WI38 (cell line): ENCODE measurements at regions not wholly inside any gene's neighbourhood (a gene's known extent, or its start where the extent isn't known, plus 50 kb on each side); places are given as distances from the start of the nearest gene placed in this dataset.
"Not testable (repeated sequence)": the region's sequence is repeated elsewhere in the genome, so short reads cannot be mapped to it uniquely, and the experiment has no call there.

ENCODE experiments used
- H3K4me3 ChIP-seq: 2 replicates; pipeline ENCODE4 v1.5.1; 2011; ENCODE audit warnings: low read depth, mild to moderate bottlenecking, control low read depth, low read length
- TF ChIP-seq, protein P1 (sequence below): IDR thresholded peaks from 2 replicates; pipeline ENCODE4 v1.5.1; 2012; ENCODE audit warnings: low read depth, mild to moderate bottlenecking, control low read depth, low read length

DNA sequence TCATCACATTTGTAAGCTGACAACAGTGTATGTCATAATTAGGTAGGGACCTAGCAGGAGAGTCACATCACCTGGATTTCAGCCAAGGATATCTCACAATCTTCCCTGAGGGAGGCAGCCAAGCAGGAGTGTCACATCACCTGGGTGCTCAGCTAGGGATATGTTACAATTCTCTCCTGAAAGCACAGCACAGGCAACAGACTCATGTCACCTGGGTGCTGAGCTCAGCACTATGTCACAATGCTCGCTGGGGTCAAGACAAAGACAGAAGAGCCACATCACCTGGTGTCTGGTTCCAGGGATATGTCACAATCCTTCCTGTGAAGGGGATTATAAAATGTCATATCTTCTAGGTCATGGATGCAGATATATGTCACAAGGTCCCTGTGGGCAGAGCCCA is 123.7 kb downstream of the ZNF675 start:
- TF ChIP-seq, protein P1, sequence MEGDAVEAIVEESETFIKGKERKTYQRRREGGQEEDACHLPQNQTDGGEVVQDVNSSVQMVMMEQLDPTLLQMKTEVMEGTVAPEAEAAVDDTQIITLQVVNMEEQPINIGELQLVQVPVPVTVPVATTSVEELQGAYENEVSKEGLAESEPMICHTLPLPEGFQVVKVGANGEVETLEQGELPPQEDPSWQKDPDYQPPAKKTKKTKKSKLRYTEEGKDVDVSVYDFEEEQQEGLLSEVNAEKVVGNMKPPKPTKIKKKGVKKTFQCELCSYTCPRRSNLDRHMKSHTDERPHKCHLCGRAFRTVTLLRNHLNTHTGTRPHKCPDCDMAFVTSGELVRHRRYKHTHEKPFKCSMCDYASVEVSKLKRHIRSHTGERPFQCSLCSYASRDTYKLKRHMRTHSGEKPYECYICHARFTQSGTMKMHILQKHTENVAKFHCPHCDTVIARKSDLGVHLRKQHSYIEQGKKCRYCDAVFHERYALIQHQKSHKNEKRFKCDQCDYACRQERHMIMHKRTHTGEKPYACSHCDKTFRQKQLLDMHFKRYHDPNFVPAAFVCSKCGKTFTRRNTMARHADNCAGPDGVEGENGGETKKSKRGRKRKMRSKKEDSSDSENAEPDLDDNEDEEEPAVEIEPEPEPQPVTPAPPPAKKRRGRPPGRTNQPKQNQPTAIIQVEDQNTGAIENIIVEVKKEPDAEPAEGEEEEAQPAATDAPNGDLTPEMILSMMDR, result no peak
- no peak overlapping the region for H3K4me3 ChIP-seq

DNA sequence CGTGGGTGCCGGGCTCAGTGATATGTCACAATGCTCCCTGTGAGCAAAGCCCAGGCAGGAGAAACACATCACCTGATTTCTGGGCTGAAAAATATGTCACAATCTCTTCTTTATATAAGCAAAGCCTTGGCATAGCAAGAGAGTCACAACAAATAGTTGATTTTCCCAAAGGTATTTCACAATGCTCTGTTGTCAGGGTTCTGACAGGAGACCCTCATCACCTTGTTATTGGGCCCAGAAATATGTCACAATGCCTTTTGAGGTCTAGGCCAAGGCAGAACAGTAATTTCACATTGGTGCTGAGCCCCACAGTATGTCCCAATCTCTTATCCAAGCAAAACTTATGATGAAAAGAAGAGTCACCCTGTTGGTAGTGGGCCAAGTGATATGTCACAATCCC is 125.7 kb downstream of the ZNF675 start:
- no peak overlapping the region for H3K4me3 ChIP-seq
- TF ChIP-seq, protein P1, result no peak

DNA sequence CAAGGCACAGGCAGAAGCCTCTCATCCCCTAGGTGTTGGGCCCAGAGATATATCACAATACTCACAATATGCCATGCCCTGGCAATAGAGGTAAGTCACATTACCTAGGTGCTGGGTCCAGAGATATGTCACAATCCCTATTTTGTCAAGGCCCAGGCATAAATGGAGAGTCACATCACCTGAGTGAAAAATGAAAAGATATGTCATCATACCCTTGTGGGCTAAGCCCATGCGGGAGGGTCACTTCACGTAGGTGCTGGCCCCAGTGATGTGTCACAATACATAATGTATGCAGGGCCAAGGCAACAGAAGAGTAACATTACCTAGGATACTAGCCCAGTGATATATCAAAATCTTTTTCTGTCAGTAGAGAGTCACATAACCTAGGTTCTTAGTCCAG is 127.0 kb downstream of the ZNF675 start:
- no peak overlapping the region for H3K4me3 ChIP-seq
- TF ChIP-seq, protein P1, result no peak

DNA sequence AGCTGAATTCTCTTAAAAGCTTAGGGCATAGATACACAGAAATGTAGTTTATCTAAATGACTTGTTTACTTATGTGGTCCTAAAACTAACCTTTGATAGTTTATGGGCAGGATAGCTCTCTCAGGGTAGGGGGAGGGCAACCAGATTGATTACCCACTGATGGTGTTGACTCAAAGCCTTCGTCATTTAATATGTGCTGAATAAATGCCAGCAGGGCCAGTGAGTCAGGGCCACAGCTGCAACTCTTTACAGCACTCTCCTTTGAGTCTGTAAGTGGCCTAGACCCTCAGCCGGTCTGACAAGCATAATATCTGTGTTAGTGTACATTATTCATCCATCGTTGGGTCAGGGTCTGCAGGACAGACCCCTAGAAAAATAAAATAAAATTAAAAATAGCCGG is 128.5 kb downstream of the ZNF675 start:
- TF ChIP-seq, protein P1, result no peak

DNA sequence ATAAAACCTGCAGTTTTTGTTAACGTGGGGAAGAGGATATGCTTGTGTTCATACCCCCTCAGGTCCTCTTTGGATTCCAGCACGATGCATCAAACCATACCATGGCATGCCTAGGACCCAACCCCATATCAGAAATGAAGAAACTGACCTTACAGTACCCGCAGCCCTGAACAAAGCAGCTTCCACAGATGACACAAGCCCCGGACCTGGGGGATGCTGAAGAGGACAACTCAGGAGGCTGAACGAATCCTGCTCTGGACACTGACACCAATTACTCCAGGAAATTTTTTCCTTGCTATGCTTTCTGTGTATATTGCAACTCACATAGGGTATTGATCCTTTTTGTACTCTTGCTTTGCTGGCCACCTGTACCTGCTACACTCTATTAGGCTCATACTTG is 129.6 kb downstream of the ZNF675 start:
- no peak overlapping the region for H3K4me3 ChIP-seq
- TF ChIP-seq, protein P1, result no peak

More for the DNA sequence above, 128.5 kb downstream of the ZNF675 start:
- H3K4me3 ChIP-seq, result no peak overlapping the region

DNA sequence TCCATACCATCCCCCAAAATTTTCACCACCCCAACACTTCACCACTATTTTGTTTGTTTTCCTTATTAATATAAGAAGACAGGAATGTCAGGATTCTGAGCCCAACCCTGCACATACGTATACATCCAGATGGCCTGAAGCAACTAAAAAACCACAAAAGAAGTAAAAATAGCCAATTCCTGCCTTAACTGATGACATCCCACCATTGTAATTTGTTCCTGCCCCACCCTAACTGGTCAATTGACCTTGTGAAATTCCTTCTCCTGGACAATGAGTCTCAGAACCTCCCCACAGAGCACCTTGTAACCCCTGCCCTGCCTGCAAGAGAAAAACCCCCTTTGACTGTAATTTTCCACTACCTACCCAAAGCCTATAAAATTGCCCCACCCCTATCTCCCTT is 132.5 kb downstream of the ZNF675 start:
- TF ChIP-seq, protein P1, result no peak
- no peak overlapping the region for H3K4me3 ChIP-seq

DNA sequence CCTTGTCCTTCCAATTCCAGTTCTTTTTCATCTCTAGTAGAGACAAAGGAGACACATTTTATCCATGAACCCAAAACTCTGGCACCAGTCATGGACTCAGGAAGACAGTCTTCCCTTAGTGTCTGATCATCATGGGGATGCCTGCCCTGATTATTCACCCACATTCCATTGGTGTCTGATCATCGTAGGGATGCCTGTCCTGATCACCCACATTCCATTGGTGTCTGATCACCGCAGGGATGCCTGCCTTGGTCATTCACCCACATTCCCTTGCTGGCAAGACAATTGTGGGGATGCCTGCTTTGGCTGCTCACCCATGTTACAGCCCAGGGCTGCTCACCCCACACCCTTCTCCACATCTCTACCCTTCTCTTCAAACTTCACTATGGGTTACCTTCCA is 136.9 kb downstream of the ZNF675 start:
- H3K4me3 ChIP-seq, result not testable (repeated sequence)

DNA sequence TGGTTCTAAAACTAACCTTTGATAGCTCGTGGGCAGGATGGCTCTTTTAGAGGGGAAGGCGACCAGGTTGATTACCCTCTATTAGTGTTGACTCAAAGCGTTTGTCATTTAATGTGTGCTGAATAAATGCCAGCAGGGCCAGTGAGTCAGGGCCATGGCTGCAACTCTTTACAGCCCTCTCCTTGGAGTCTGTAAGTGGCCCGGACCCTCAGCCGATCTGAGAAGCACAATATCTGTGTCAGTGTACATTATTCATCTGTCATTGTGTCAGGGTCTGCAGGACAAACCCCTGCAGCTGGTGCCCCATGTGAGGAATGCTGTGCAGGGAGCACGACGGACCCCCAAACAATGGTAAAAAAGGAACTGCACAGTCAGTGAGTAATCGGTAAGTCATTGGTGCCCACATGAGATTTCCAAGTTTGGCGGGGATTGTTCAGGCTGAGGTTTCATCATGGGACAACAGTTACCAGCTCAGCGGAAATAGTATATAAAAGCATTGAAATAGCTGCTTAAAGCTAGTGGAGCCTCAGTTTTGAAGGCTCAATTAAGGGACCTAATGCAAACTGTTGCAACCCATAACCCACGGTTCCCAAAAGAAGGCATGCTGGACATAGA is 139.1 kb downstream of the ZNF675 start:
- no peak overlapping the region for H3K4me3 ChIP-seq
- TF ChIP-seq, protein P1, result no peak
